Endodermal cell (in vitro differentiated cells): ENCODE measurements at regions not wholly inside any gene's neighbourhood (a gene's known extent, or its start where the extent isn't known, plus 50 kb on each side); places are given as distances from the start of the nearest gene placed in this dataset.

Source experiments
- DNase-seq: peaks from one replicate; pipeline ENCODE4 v3.0.0-alpha.2; 2017
- H3K27ac ChIP-seq: 2 replicates; pipeline ENCODE4 v1.5.1; 2013; ENCODE audit warnings: mild to moderate bottlenecking, low read depth, low read length, moderate library complexity
- H3K27me3 ChIP-seq: 2 replicates; pipeline ENCODE4 v1.6.1; 2013; ENCODE audit warnings: mild to moderate bottlenecking, low read length, moderate library complexity; ENCODE audit not compliant: insufficient read depth, control insufficient read depth, poor library complexity, severe bottlenecking
- H3K36me3 ChIP-seq: 2 replicates; pipeline ENCODE4 v1.7.0; 2013; ENCODE audit warnings: mild to moderate bottlenecking, low read length, moderate library complexity; ENCODE audit not compliant: control insufficient read depth, insufficient read depth
- H3K4me1 ChIP-seq: one replicate; pipeline ENCODE4 v1.7.0; 2013; ENCODE audit warnings: low read length; ENCODE audit not compliant: control insufficient read depth, insufficient read depth
- H3K4me3 ChIP-seq: 2 replicates; pipeline ENCODE4 v1.5.1; 2013; ENCODE audit warnings: mild to moderate bottlenecking, low read length, moderate library complexity
- H3K9ac ChIP-seq: 2 replicates; pipeline ENCODE4 v1.6.1; 2013; ENCODE audit warnings: mild to moderate bottlenecking, low read length, moderate library complexity; ENCODE audit not compliant: poor library complexity, severe bottlenecking; ENCODE audit errors: extremely low read depth
- H3K9me3 ChIP-seq: 2 replicates; pipeline ENCODE4 v1.6.1; 2013; ENCODE audit warnings: mild to moderate bottlenecking, low read length, moderate library complexity; ENCODE audit not compliant: control insufficient read depth
- H3K27ac Mint-ChIP-seq: 2 replicates; pipeline ENCODE4 v1.8.0; 2020; ENCODE audit warnings: mixed read lengths
- H3K27me3 Mint-ChIP-seq: 2 replicates; pipeline ENCODE4 v1.8.0; 2021; ENCODE audit warnings: mild to moderate bottlenecking, mixed read lengths; ENCODE audit not compliant: insufficient read depth
- H3K36me3 Mint-ChIP-seq: 2 replicates; pipeline ENCODE4 v1.8.0; 2020; ENCODE audit warnings: low read depth, mixed read lengths
- H3K4me1 Mint-ChIP-seq: 2 replicates; pipeline ENCODE4 v1.8.0; 2020; ENCODE audit warnings: mixed read lengths
- H3K4me3 Mint-ChIP-seq: 2 replicates; pipeline ENCODE4 v1.8.0; 2020; ENCODE audit warnings: mild to moderate bottlenecking, moderate library complexity, mixed read lengths
- H3K9me3 Mint-ChIP-seq: 2 replicates; pipeline ENCODE4 v1.8.0; 2020; ENCODE audit warnings: mild to moderate bottlenecking, mixed read lengths
- CTCF ChIP-seq: fragments of 200-600 bp; sonication (generic); conservative IDR thresholded peaks from 2 replicates; pipeline ENCODE4 v1.5.0; 2021; ENCODE audit warnings: antibody characterized with exemption, mild to moderate bottlenecking
- WGBS, 2 experiments: methylation state at CpG; one replicate each; pipeline versions ENCODE4 v1.1.5 to v1.1.7; 2013; ENCODE audit warnings: missing lambda C conversion rate in 2 of 2, mixed read lengths in 1 of 2; ENCODE audit not compliant: insufficient coverage in 1 of 2, insufficient read length in 1 of 2; 5-methylcytosine and 5-hydroxymethylcytosine counted together

GRCh38 chr3:31079689-31080088 is 185.2 kb upstream of the GADL1 start:
- Histone ChIP-seq H3K27me3 (no peaks in the 10 kb centered on the region), H3K27ac (no peak overlapping the region), H3K36me3 (no peaks in the 10 kb centered on the region), H3K4me1 (peaks cover 5% of the 10 kb centered on the region), H3K4me3 (no peak overlapping the region), H3K9ac (no peak overlapping the region), H3K9me3 (peaks cover 4% of the 10 kb centered on the region)
- H3K27me3 Mint-ChIP-seq, result no peaks in the 10 kb centered on the region
- TF ChIP-seq CTCF, result no peak
- no peak for DNase-seq
- H3K27ac Mint-ChIP-seq, result no peak overlapping the region
- H3K36me3 Mint-ChIP-seq, result no peaks in the 10 kb centered on the region
- WGBS, 2 experiments, result 93 to 100% methylated on average over 1 to 4 of the region's 4 CpGs
- no peak overlapping the region for H3K4me3 Mint-ChIP-seq
- H3K4me1 Mint-ChIP-seq, result peaks cover 17% of the 10 kb centered on the region
- H3K9me3 Mint-ChIP-seq, result peaks cover 6% of the 10 kb centered on the region

- no peak for DNase-seq
- H3K4me1 Mint-ChIP-seq, result peaks cover 7% of the 10 kb centered on the region
- H3K27me3 Mint-ChIP-seq, result no peaks in the 10 kb centered on the region
- H3K4me3 Mint-ChIP-seq, result no peak overlapping the region
- H3K4me1 ChIP-seq, result peaks cover 1% of the 10 kb centered on the region
- H3K27ac Mint-ChIP-seq, result no peak overlapping the region
- no peaks in the 10 kb centered on the region for H3K9me3 Mint-ChIP-seq
- no peak for TF ChIP-seq CTCF
- H3K9me3 ChIP-seq, result no peaks in the 10 kb centered on the region
- H3K27ac ChIP-seq, result no peak overlapping the region
- 97 to 100% methylated on average over 1 to 2 of the region's 2 CpGs for WGBS, 2 experiments
- no peaks in the 10 kb centered on the region for H3K27me3 ChIP-seq
- H3K36me3 Mint-ChIP-seq, result no peaks in the 10 kb centered on the region
- no peak overlapping the region for H3K4me3 ChIP-seq
- H3K36me3 ChIP-seq, result no peaks in the 10 kb centered on the region
- H3K9ac ChIP-seq, result no peak overlapping the region
These were observed 186.7 kb upstream of the GADL1 start for GRCh38 chr3:31081018-31081662.

- no peaks in the 10 kb centered on the region for H3K36me3 ChIP-seq
- H3K27ac ChIP-seq, result no peak overlapping the region
- H3K4me3 ChIP-seq, result no peak overlapping the region
- H3K9me3 Mint-ChIP-seq, result no peaks in the 10 kb centered on the region
- H3K36me3 Mint-ChIP-seq, result no peaks in the 10 kb centered on the region
- H3K27ac Mint-ChIP-seq, result no peak overlapping the region
- no peaks in the 10 kb centered on the region for H3K4me1 ChIP-seq
- TF ChIP-seq CTCF, result no peak
- no peaks in the 10 kb centered on the region for H3K9me3 ChIP-seq
- no peak overlapping the region for H3K9ac ChIP-seq
- H3K27me3 ChIP-seq, result no peaks in the 10 kb centered on the region
- H3K27me3 Mint-ChIP-seq, result peaks cover 2% of the 10 kb centered on the region
- no peak overlapping the region for H3K4me3 Mint-ChIP-seq
- DNase-seq, result no peak
- no peaks in the 10 kb centered on the region for H3K4me1 Mint-ChIP-seq
These were observed 191.7 kb upstream of the GADL1 start for GRCh38 chr3:31086148-31086547.
